ENCODE measurements at regions not wholly inside any gene's neighbourhood (a gene's known extent, or its start where the extent isn't known, plus 50 kb on each side); places are given as distances from the start of the nearest gene placed in this dataset.

- no peak for DNase-seq
Measured at GRCh38 chr11:70501933-70502540, 103.7 kb downstream of the CTTN start.

- no peak for DNase-seq
Measured at GRCh38 chr11:70502677-70503467, 104.5 kb downstream of the CTTN start.

- no peak for DNase-seq
Measured at GRCh38 chr11:70503468-70504221, 105.3 kb downstream of the CTTN start.

GRCh38 chr11:70504246-70505020, 106.1 kb downstream of the CTTN start:
- no peak for DNase-seq

- DNase-seq = no peak
Measured at GRCh38 chr11:70505331-70505731, 107.0 kb downstream of the CTTN start.

- DNase-seq = no peak
Measured at GRCh38 chr11:70505761-70506657, 107.7 kb downstream of the CTTN start.

GRCh38 chr11:70506658-70506970, 108.3 kb downstream of the CTTN start:
- DNase-seq = no peak

GRCh38 chr11:70506986-70507385, 108.7 kb downstream of the CTTN start:
- DNase-seq = no peak

- no peak for DNase-seq
Measured at GRCh38 chr11:70507466-70508230, 109.3 kb downstream of the CTTN start.

GRCh38 chr11:70508231-70508480, 109.8 kb downstream of the CTTN start:
- no peak for DNase-seq

- DNase-seq = no peak
Measured at GRCh38 chr11:70509476-70509875, 111.1 kb downstream of the CTTN start.

- DNase-seq = no peak
Measured at GRCh38 chr11:70510106-70510505, 111.8 kb downstream of the CTTN start.

GRCh38 chr11:70510571-70510970, 112.2 kb downstream of the CTTN start:
- no peak for DNase-seq

- no peak for DNase-seq
Measured at GRCh38 chr11:70511345-70511744, 113.0 kb downstream of the CTTN start.

- no peak for DNase-seq
Measured at GRCh38 chr11:70512716-70513115, 114.4 kb downstream of the CTTN start.

- DNase-seq = no peak
Measured at GRCh38 chr11:70517203-70517602, 118.9 kb downstream of the CTTN start.

- DNase-seq = no peak
Measured at GRCh38 chr11:70517988-70518907, 119.9 kb downstream of the CTTN start.

GRCh38 chr11:70519117-70519516, 120.8 kb downstream of the CTTN start:
- no peak for DNase-seq

- DNase-seq = no peak
Measured at GRCh38 chr11:70521475-70522308, 123.4 kb downstream of the CTTN start.

GRCh38 chr11:70522309-70522592, 123.9 kb downstream of the CTTN start:
- no peak for DNase-seq

Measured in stimulated activated CD4-positive, alpha-beta T cell treated with anti-CD3 and anti-CD28 coated beads, Interleukin-12 subunit alpha, Interleukin-12 subunit beta, amount 100 ng/mL, for 4 hours (primary cell).